ENCODE measurements at regions not wholly inside any gene's neighbourhood (a gene's known extent, or its start where the extent isn't known, plus 50 kb on each side); places are given as distances from the start of the nearest gene placed in this dataset.

DNA sequence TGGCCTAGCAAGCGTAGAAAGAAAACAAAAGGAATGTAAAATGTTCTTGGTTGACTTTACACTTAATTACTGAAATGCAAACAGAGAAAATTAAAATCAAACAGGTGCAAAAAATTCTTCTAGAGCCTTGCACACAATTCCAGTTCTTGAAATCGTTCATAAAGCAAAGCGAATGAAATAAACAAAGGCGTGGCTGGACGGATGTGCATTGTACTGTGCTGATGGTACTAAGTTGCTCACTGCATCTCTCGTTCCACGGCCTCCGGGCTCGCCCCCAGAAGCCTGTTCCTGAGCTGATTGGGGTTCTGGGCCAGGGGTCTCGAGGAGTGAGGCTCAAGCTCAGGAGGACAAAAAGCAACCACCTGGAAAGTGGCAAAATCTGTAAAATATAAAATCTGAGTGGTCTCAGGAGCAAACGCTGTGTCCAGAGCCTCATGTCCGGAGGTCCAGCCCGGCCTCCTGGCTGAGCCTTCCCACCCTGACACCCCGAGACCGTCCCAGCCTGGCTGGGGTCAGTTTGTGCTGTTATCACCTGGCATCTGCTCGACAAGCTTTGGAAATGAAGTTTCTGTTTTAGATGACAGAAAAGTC is 71.3 kb downstream of the TTLL2 start:
- TF ChIP-seq EZH2 (IDR thresholded peaks at IDR 0.05; ENCODE audit: insufficient read depth, poor library complexity, severe bottlenecking): no peak
- no peak for TF ChIP-seq EZH2phosphoT487 (IDR thresholded peaks at IDR 0.05; ENCODE audit: insufficient read depth, low read depth)

Data from GM23248 (cell line).